ENCODE measurements at regions not wholly inside any gene's neighbourhood (a gene's known extent, or its start where the extent isn't known, plus 50 kb on each side); places are given as distances from the start of the nearest gene placed in this dataset.

GRCh38 chr2:172351586-172351985, 75.8 kb upstream of the ITGA6 start:
- no peak overlapping the region for H3K4me2 ChIP-seq
- no peaks in the 10 kb centered on the region for H4K20me1 ChIP-seq (ENCODE audit: insufficient read depth, poor library complexity, severe bottlenecking)
- H3K27ac ChIP-seq: no peak overlapping the region
- H3K79me2 ChIP-seq: no peaks in the 10 kb centered on the region
- no peaks in the 10 kb centered on the region for H3K9me2 ChIP-seq (replicated peaks; ENCODE audit: insufficient read depth)
- no peak overlapping the region for H2AFZ ChIP-seq
- no peaks in the 10 kb centered on the region for H3K4me1 ChIP-seq (ENCODE audit: insufficient read depth)
- H3K27me3 ChIP-seq: no peaks in the 10 kb centered on the region
- no peaks in the 10 kb centered on the region for H3K36me3 ChIP-seq (replicated peaks; ENCODE audit: insufficient read depth, low read depth)
- DNase-seq (ENCODE audit: low spot score): no peak
- no peak for TF ChIP-seq EZH2phosphoT487 (IDR thresholded peaks at IDR 0.05; ENCODE audit: low read depth, severe bottlenecking, unreplicated experiment)
- TF ChIP-seq EZH2 (IDR thresholded peaks at IDR 0.05; ENCODE audit: borderline replicate concordance): no peak
- TF ChIP-seq CTCF (IDR thresholded peaks at IDR 0.05; ENCODE audit: poor library complexity): no peak
- WGBS (ENCODE audit: low lambda C conversion rate, missing lambda C conversion rate): 94% methylated on average over 4 of the region's 4 CpGs
- H3K9me3 ChIP-seq (ENCODE audit: low read depth): no peaks in the 10 kb centered on the region
- no peak overlapping the region for H3K4me3 ChIP-seq

- TF ChIP-seq EZH2phosphoT487 (IDR thresholded peaks at IDR 0.05; ENCODE audit: low read depth, severe bottlenecking, unreplicated experiment): no peak
- TF ChIP-seq CTCF (IDR thresholded peaks at IDR 0.05; ENCODE audit: poor library complexity): no peak
- TF ChIP-seq EZH2 (IDR thresholded peaks at IDR 0.05; ENCODE audit: borderline replicate concordance): no peak
- H3K27ac ChIP-seq: no peak overlapping the region
- no peak overlapping the region for H3K4me3 ChIP-seq
- no peaks in the 10 kb centered on the region for H3K9me3 ChIP-seq (ENCODE audit: low read depth)
- H4K20me1 ChIP-seq (ENCODE audit: insufficient read depth, poor library complexity, severe bottlenecking): no peaks in the 10 kb centered on the region
- H3K36me3 ChIP-seq (replicated peaks; ENCODE audit: insufficient read depth, low read depth): no peaks in the 10 kb centered on the region
- H3K4me2 ChIP-seq: no peak overlapping the region
- no peaks in the 10 kb centered on the region for H3K79me2 ChIP-seq
- H3K9me2 ChIP-seq (replicated peaks; ENCODE audit: insufficient read depth): no peaks in the 10 kb centered on the region
- no peaks in the 10 kb centered on the region for H3K27me3 ChIP-seq
- H3K4me1 ChIP-seq (ENCODE audit: insufficient read depth): no peaks in the 10 kb centered on the region
- DNase-seq (ENCODE audit: low spot score): no peak
- H2AFZ ChIP-seq: no peak overlapping the region
- WGBS (ENCODE audit: low lambda C conversion rate, missing lambda C conversion rate): 84% methylated on average over 5 of the region's 5 CpGs
Observed at GRCh38 chr2:172354347-172354746, 73.0 kb upstream of the ITGA6 start.

- 84% methylated on average over 3 of the region's 3 CpGs for WGBS (ENCODE audit: low lambda C conversion rate, missing lambda C conversion rate)
- Histone ChIP-seq H3K4me2 (no peak overlapping the region), H2AFZ (no peak overlapping the region), H3K36me3 (replicated peaks; ENCODE audit: insufficient read depth, low read depth) (no peaks in the 10 kb centered on the region), H3K27ac (no peak overlapping the region), H3K4me3 (no peak overlapping the region), H3K79me2 (no peaks in the 10 kb centered on the region), H3K9me2 (replicated peaks; ENCODE audit: insufficient read depth) (no peaks in the 10 kb centered on the region), H3K9me3 (ENCODE audit: low read depth) (no peaks in the 10 kb centered on the region), H3K27me3 (no peaks in the 10 kb centered on the region), H3K4me1 (ENCODE audit: insufficient read depth) (no peaks in the 10 kb centered on the region), H4K20me1 (ENCODE audit: insufficient read depth, poor library complexity, severe bottlenecking) (no peaks in the 10 kb centered on the region)
- TF ChIP-seq EZH2 (IDR thresholded peaks at IDR 0.05; ENCODE audit: borderline replicate concordance) (no peak), CTCF (IDR thresholded peaks at IDR 0.05; ENCODE audit: poor library complexity) (no peak), EZH2phosphoT487 (IDR thresholded peaks at IDR 0.05; ENCODE audit: low read depth, severe bottlenecking, unreplicated experiment) (no peak)
- DNase-seq (ENCODE audit: low spot score): no peak
Observed at GRCh38 chr2:172357442-172357841, 69.9 kb upstream of the ITGA6 start.
